ENCODE measurements at regions not wholly inside any gene's neighbourhood (a gene's known extent, or its start where the extent isn't known, plus 50 kb on each side); places are given as distances from the start of the nearest gene placed in this dataset.

- TF ChIP-seq TAF1 (IDR thresholded peaks at IDR 0.05; ENCODE audit: borderline replicate concordance, low read depth, low read length) (no peak), POLR2AphosphoS5 (IDR thresholded peaks at IDR 0.05; ENCODE audit: low read depth, low read length) (no peak)
- FAIRE-seq: no peak
- DNase-seq (ENCODE audit: insufficient read length): no peak
Observed at GRCh38 chr10:10642751-10643150, 374.9 kb upstream of the CELF2 start.

- FAIRE-seq: no peak
- TF ChIP-seq POLR2A (IDR thresholded peaks at IDR 0.05; ENCODE audit: low read depth, low read length): no peak
- no peak for TF ChIP-seq POLR2AphosphoS5 (IDR thresholded peaks at IDR 0.05; ENCODE audit: low read depth, low read length)
- no peak for TF ChIP-seq TAF1 (IDR thresholded peaks at IDR 0.05; ENCODE audit: borderline replicate concordance, low read depth, low read length)
- DNase-seq (ENCODE audit: insufficient read length): no peak
Observed at GRCh38 chr10:10644008-10644646, 373.5 kb upstream of the CELF2 start.

GRCh38 chr10:10644676-10645385 is 372.8 kb upstream of the CELF2 start:
- TF ChIP-seq POLR2AphosphoS5 (IDR thresholded peaks at IDR 0.05; ENCODE audit: low read depth, low read length) (no peak), TAF1 (IDR thresholded peaks at IDR 0.05; ENCODE audit: borderline replicate concordance, low read depth, low read length) (no peak), POLR2A (IDR thresholded peaks at IDR 0.05; ENCODE audit: low read depth, low read length) (no peak)
- FAIRE-seq: no peak
- no peak for DNase-seq (ENCODE audit: insufficient read length)

GRCh38 chr10:10647331-10647730 is 370.3 kb upstream of the CELF2 start:
- DNase-seq (ENCODE audit: insufficient read length): no peak
- no peak for FAIRE-seq
- no peak for TF ChIP-seq POLR2A (IDR thresholded peaks at IDR 0.05; ENCODE audit: low read depth, low read length)
- no peak for TF ChIP-seq TAF1 (IDR thresholded peaks at IDR 0.05; ENCODE audit: borderline replicate concordance, low read depth, low read length)
- TF ChIP-seq POLR2AphosphoS5 (IDR thresholded peaks at IDR 0.05; ENCODE audit: low read depth, low read length): no peak

- TF ChIP-seq POLR2AphosphoS5 (IDR thresholded peaks at IDR 0.05; ENCODE audit: low read depth, low read length) (no peak), TAF1 (IDR thresholded peaks at IDR 0.05; ENCODE audit: borderline replicate concordance, low read depth, low read length) (no peak), POLR2A (IDR thresholded peaks at IDR 0.05; ENCODE audit: low read depth, low read length) (no peak)
- no peak for FAIRE-seq
- DNase-seq (ENCODE audit: insufficient read length): no peak
Observed at GRCh38 chr10:10657139-10657760, 360.4 kb upstream of the CELF2 start.

GRCh38 chr10:10658172-10658785 is 359.4 kb upstream of the CELF2 start:
- DNase-seq (ENCODE audit: insufficient read length): no peak
- no peak for FAIRE-seq
- no peak for TF ChIP-seq POLR2A (IDR thresholded peaks at IDR 0.05; ENCODE audit: low read depth, low read length)
- no peak for TF ChIP-seq TAF1 (IDR thresholded peaks at IDR 0.05; ENCODE audit: borderline replicate concordance, low read depth, low read length)
- no peak for TF ChIP-seq POLR2AphosphoS5 (IDR thresholded peaks at IDR 0.05; ENCODE audit: low read depth, low read length)

- FAIRE-seq: no peak
- TF ChIP-seq POLR2A (IDR thresholded peaks at IDR 0.05; ENCODE audit: low read depth, low read length) (no peak), POLR2AphosphoS5 (IDR thresholded peaks at IDR 0.05; ENCODE audit: low read depth, low read length) (no peak)
- no peak for DNase-seq (ENCODE audit: insufficient read length)
Observed at GRCh38 chr10:10660054-10660453, 357.6 kb upstream of the CELF2 start.

GRCh38 chr10:10661176-10661575 is 356.5 kb upstream of the CELF2 start:
- FAIRE-seq: no peak
- DNase-seq (ENCODE audit: insufficient read length): no peak
- TF ChIP-seq POLR2AphosphoS5 (IDR thresholded peaks at IDR 0.05; ENCODE audit: low read depth, low read length) (no peak), POLR2A (IDR thresholded peaks at IDR 0.05; ENCODE audit: low read depth, low read length) (no peak), TAF1 (IDR thresholded peaks at IDR 0.05; ENCODE audit: borderline replicate concordance, low read depth, low read length) (no peak)

- FAIRE-seq (no peak), DNase-seq (ENCODE audit: insufficient read length) (no peak)
- TF ChIP-seq TAF1 (IDR thresholded peaks at IDR 0.05; ENCODE audit: borderline replicate concordance, low read depth, low read length) (no peak), POLR2AphosphoS5 (IDR thresholded peaks at IDR 0.05; ENCODE audit: low read depth, low read length) (no peak), POLR2A (IDR thresholded peaks at IDR 0.05; ENCODE audit: low read depth, low read length) (no peak)
Observed at GRCh38 chr10:10662716-10663408, 354.8 kb upstream of the CELF2 start.

GRCh38 chr10:10663622-10664021 is 354.1 kb upstream of the CELF2 start:
- no peak for DNase-seq (ENCODE audit: insufficient read length)
- TF ChIP-seq POLR2AphosphoS5 (IDR thresholded peaks at IDR 0.05; ENCODE audit: low read depth, low read length): no peak
- no peak for TF ChIP-seq POLR2A (IDR thresholded peaks at IDR 0.05; ENCODE audit: low read depth, low read length)
- no peak for TF ChIP-seq TAF1 (IDR thresholded peaks at IDR 0.05; ENCODE audit: borderline replicate concordance, low read depth, low read length)
- FAIRE-seq: no peak

- FAIRE-seq: no peak
- no peak for DNase-seq (ENCODE audit: insufficient read length)
- TF ChIP-seq TAF1 (IDR thresholded peaks at IDR 0.05; ENCODE audit: borderline replicate concordance, low read depth, low read length) (no peak), POLR2AphosphoS5 (IDR thresholded peaks at IDR 0.05; ENCODE audit: low read depth, low read length) (no peak), POLR2A (IDR thresholded peaks at IDR 0.05; ENCODE audit: low read depth, low read length) (no peak)
Observed at GRCh38 chr10:10665750-10666149, 351.9 kb upstream of the CELF2 start.
